ENCODE measurements at regions not wholly inside any gene's neighbourhood (a gene's known extent, or its start where the extent isn't known, plus 50 kb on each side); places are given as distances from the start of the nearest gene placed in this dataset.
"Not testable (repeated sequence)": the region's sequence is repeated elsewhere in the genome, so short reads cannot be mapped to it uniquely, and the experiment has no call there.

GRCh38 chr11:93926099-93926498, 75.7 kb upstream of the VSTM5 start:
- H3K36me3 ChIP-seq (ENCODE audit: control insufficient read depth in 2 of 2, insufficient read depth in 1 of 2, low read length in 2 of 2); H3K4me3 ChIP-seq (ENCODE audit: low read depth, low read length); POLR2A ChIA-PET; H3K4me1 ChIP-seq (ENCODE audit: control insufficient read depth, insufficient read depth, low read length); H3K9me3 ChIP-seq (ENCODE audit: control insufficient read depth, insufficient read depth, low read depth, low read length); H3K27ac ChIP-seq (ENCODE audit: extremely low read depth, low read depth, low read length): not testable (repeated sequence)
- CTCF ChIA-PET: interaction anchor here (0.7 to 1.6 kb wide), 2 partner anchors 19 to 31 kb away, joined by 3 to 4 read pairs; no protein-coding TSS in a partner anchor
- TF ChIP-seq ZNF280D (tag by site-specific recombination; IDR thresholded peaks at IDR 0.05) (0 out of 2 replicates have a peak, but pooled peaks have one; percentile 43), ZNF146 (tag by site-specific recombination; IDR thresholded peaks at IDR 0.05) (peak; percentile 72)

GRCh38 chr11:93929407-93929806, 79.0 kb upstream of the VSTM5 start:
- POLR2A ChIA-PET: no interaction called here

GRCh38 chr11:93933230-93933629, 82.8 kb upstream of the VSTM5 start:
- no peak overlapping the region for H3K27ac ChIP-seq (ENCODE audit: extremely low read depth, low read depth, low read length)
- ChIA-PET POLR2A (no interaction called here), CTCF (interaction anchor here (3.4 kb wide), 1 partner anchor 13 kb away, joined by 21 read pairs; no protein-coding TSS in a partner anchor)
- H3K36me3 ChIP-seq (ENCODE audit: control insufficient read depth in 2 of 2, insufficient read depth in 1 of 2, low read length in 2 of 2): no peaks in the 10 kb centered on the region
- no peaks in the 10 kb centered on the region for H3K9me3 ChIP-seq (ENCODE audit: control insufficient read depth, insufficient read depth, low read depth, low read length)
- H3K4me1 ChIP-seq (ENCODE audit: control insufficient read depth, insufficient read depth, low read length): no peaks in the 10 kb centered on the region
- H3K4me3 ChIP-seq (ENCODE audit: low read depth, low read length): no peak overlapping the region
- 0 out of 2 replicates have a peak, but pooled peaks have one; percentile 14 for TF ChIP-seq ATF2 (tag by site-specific recombination; IDR thresholded peaks at IDR 0.05; ENCODE audit: low read depth)
- no peak for TF ChIP-seq ZSCAN16 (tag by site-specific recombination; IDR thresholded peaks at IDR 0.05)
- TF ChIP-seq ZFHX2 (tag by site-specific recombination; conservative IDR thresholded peaks at IDR 0.05): peak; percentile 59; the same call in 1 of the 2 replicates
- TF ChIP-seq SP7 (tag by site-specific recombination; IDR thresholded peaks at IDR 0.05): no peak
- no peak for TF ChIP-seq ZNF274 (IDR thresholded peaks at IDR 0.05; ENCODE audit: low read length)
- no peak for TF ChIP-seq ZNF274 (tag by site-specific recombination; IDR thresholded peaks at IDR 0.05; ENCODE audit: borderline replicate concordance)
- TF ChIP-seq ZNF645 (tag by site-specific recombination; IDR thresholded peaks at IDR 0.05): no peak
- TF ChIP-seq ZNF629 (tag by site-specific recombination; IDR thresholded peaks at IDR 0.05): peak; percentile 56

More at GRCh38 chr11:93929407-93929806, 79.0 kb upstream of the VSTM5 start:
- H3K9me3 ChIP-seq (ENCODE audit: control insufficient read depth, insufficient read depth, low read depth, low read length): no peaks in the 10 kb centered on the region
- no peaks in the 10 kb centered on the region for H3K4me1 ChIP-seq (ENCODE audit: control insufficient read depth, insufficient read depth, low read length)
- H3K36me3 ChIP-seq (ENCODE audit: control insufficient read depth in 2 of 2, insufficient read depth in 1 of 2, low read length in 2 of 2): no peaks in the 10 kb centered on the region
- TF ChIP-seq ZNF621 (tag by site-specific recombination; IDR thresholded peaks at IDR 0.05): no peak
- no peak for TF ChIP-seq ZNF792 (tag by site-specific recombination; IDR thresholded peaks at IDR 0.05)
- no peak for TF ChIP-seq ZNF341 (tag by site-specific recombination; IDR thresholded peaks at IDR 0.05; ENCODE audit: low read depth)
- TF ChIP-seq ZNF433 (tag by site-specific recombination; IDR thresholded peaks at IDR 0.05; ENCODE audit: low read depth): no peak
- no peak for TF ChIP-seq ZNF366 (tag by site-specific recombination; conservative IDR thresholded peaks at IDR 0.05)
- no peak for TF ChIP-seq BCL11A (tag by site-specific recombination; IDR thresholded peaks at IDR 0.05; ENCODE audit: low read depth)
- no peak for TF ChIP-seq HIC1 (tag by site-specific recombination; IDR thresholded peaks at IDR 0.05)
- TF ChIP-seq ZIC2 (tag by site-specific recombination; IDR thresholded peaks at IDR 0.05): no peak
- TF ChIP-seq ZNF600 (tag by site-specific recombination; IDR thresholded peaks at IDR 0.05): no peak
- no peak for TF ChIP-seq ZNF514 (tag by site-specific recombination; IDR thresholded peaks at IDR 0.05)
- no peak for TF ChIP-seq ZBTB6 (tag by site-specific recombination; IDR thresholded peaks at IDR 0.05)
- TF ChIP-seq ZNF426 (tag by site-specific recombination; IDR thresholded peaks at IDR 0.05): no peak
- no peak for TF ChIP-seq YY1 (tag by site-specific recombination; IDR thresholded peaks at IDR 0.05)
- no peak for TF ChIP-seq ZFHX2 (tag by site-specific recombination; conservative IDR thresholded peaks at IDR 0.05)
- no peak for TF ChIP-seq ZNF175 (tag by site-specific recombination; IDR thresholded peaks at IDR 0.05)
- no peak overlapping the region for H3K4me3 ChIP-seq (ENCODE audit: low read depth, low read length)
- H3K27ac ChIP-seq (ENCODE audit: extremely low read depth, low read depth, low read length): no peak overlapping the region
- CTCF ChIA-PET: no interaction called here

Measured in HEK293 (cell line).